Stimulated activated CD8-positive, alpha-beta memory T cell treated with anti-CD3 and anti-CD28 coated beads, Interleukin-7, amount 100 ng/mL, for 4 hours (primary cell): ENCODE measurements at regions not wholly inside any gene's neighbourhood (a gene's known extent, or its start where the extent isn't known, plus 50 kb on each side); places are given as distances from the start of the nearest gene placed in this dataset.

Experiments
- DNase-seq, 2 donors: peaks; one replicate each; pipeline ENCODE4 v3.0.0-alpha.2; 2020; ENCODE audit warnings: low read depth in 2 of 2

- no peak for DNase-seq
Observed at GRCh38 chr18:44061438-44061837, 619.2 kb upstream of the SETBP1 start.

GRCh38 chr18:44062345-44062744 is 618.3 kb upstream of the SETBP1 start:
- DNase-seq = no peak

- no peak for DNase-seq
Observed at GRCh38 chr18:44065206-44065605, 615.5 kb upstream of the SETBP1 start.

- DNase-seq = no peak
Observed at GRCh38 chr18:44066541-44066940, 614.1 kb upstream of the SETBP1 start.

- no peak for DNase-seq
Observed at GRCh38 chr18:44067186-44067585, 613.5 kb upstream of the SETBP1 start.

GRCh38 chr18:44075038-44075437 is 605.6 kb upstream of the SETBP1 start:
- DNase-seq = no peak

GRCh38 chr18:44079606-44080005 is 601.1 kb upstream of the SETBP1 start:
- DNase-seq = no peak

- no peak for DNase-seq
Observed at GRCh38 chr18:44080054-44080453, 600.6 kb upstream of the SETBP1 start.

- no peak for DNase-seq
Observed at GRCh38 chr18:44089732-44090131, 591.0 kb upstream of the SETBP1 start.

- DNase-seq = no peak
Observed at GRCh38 chr18:44090453-44090852, 590.2 kb upstream of the SETBP1 start.

GRCh38 chr18:44093253-44093652 is 587.4 kb upstream of the SETBP1 start:
- no peak for DNase-seq

GRCh38 chr18:44096016-44096415 is 584.7 kb upstream of the SETBP1 start:
- DNase-seq = no peak

- no peak for DNase-seq
Observed at GRCh38 chr18:44098551-44099098, 582.1 kb upstream of the SETBP1 start.

GRCh38 chr18:44107187-44107586 is 573.5 kb upstream of the SETBP1 start:
- DNase-seq = no peak

GRCh38 chr18:44111337-44111736 is 569.4 kb upstream of the SETBP1 start:
- DNase-seq = no peak

- no peak for DNase-seq
Observed at GRCh38 chr18:44117821-44118220, 562.9 kb upstream of the SETBP1 start.

GRCh38 chr18:44119607-44120006 is 561.1 kb upstream of the SETBP1 start:
- DNase-seq = no peak

GRCh38 chr18:44123743-44124142 is 556.9 kb upstream of the SETBP1 start:
- no peak for DNase-seq

- DNase-seq = no peak
Observed at GRCh38 chr18:44125446-44125845, 555.2 kb upstream of the SETBP1 start.

- DNase-seq = no peak
Observed at GRCh38 chr18:44126598-44126997, 554.1 kb upstream of the SETBP1 start.

GRCh38 chr18:44128365-44128764 is 552.3 kb upstream of the SETBP1 start:
- DNase-seq = no peak

- no peak for DNase-seq
Observed at GRCh38 chr18:44130376-44130942, 550.2 kb upstream of the SETBP1 start.

GRCh38 chr18:44133483-44133882 is 547.2 kb upstream of the SETBP1 start:
- DNase-seq = no peak

- DNase-seq = no peak
Observed at GRCh38 chr18:44134447-44134846, 546.2 kb upstream of the SETBP1 start.
